Neural cell (in vitro differentiated cells): ENCODE measurements at regions not wholly inside any gene's neighbourhood (a gene's known extent, or its start where the extent isn't known, plus 50 kb on each side); places are given as distances from the start of the nearest gene placed in this dataset.

ENCODE experiments used
- EP300 ChIP-seq: fragments of 450-650 bp; conservative IDR thresholded peaks from 2 replicates; pipeline ENCODE4 v1.6.1; 2014; ENCODE audit warnings: antibody characterized with exemption, mild to moderate bottlenecking, moderate library complexity; ENCODE audit not compliant: poor library complexity, severe bottlenecking
- MXI1 ChIP-seq: fragments of 450-650 bp; conservative IDR thresholded peaks from 2 replicates; pipeline ENCODE4 v1.6.1; 2014; ENCODE audit warnings: antibody characterized with exemption, mild to moderate bottlenecking; ENCODE audit not compliant: poor library complexity, severe bottlenecking
- POLR2AphosphoS5 ChIP-seq: IDR thresholded peaks from 2 replicates; pipeline ENCODE4 v1.6.1; 2012
- RAD21 ChIP-seq: fragments of 450-650 bp; conservative IDR thresholded peaks from 2 replicates; pipeline ENCODE4 v1.6.1; 2014; ENCODE audit warnings: antibody characterized with exemption, mild to moderate bottlenecking, moderate library complexity
- SMC3 ChIP-seq: fragments of 450-650 bp; conservative IDR thresholded peaks from 2 replicates; pipeline ENCODE4 v1.6.1; 2014; ENCODE audit warnings: antibody characterized with exemption, mild to moderate bottlenecking, moderate library complexity; ENCODE audit not compliant: poor library complexity
- TAF1 ChIP-seq: IDR thresholded peaks from 2 replicates; pipeline ENCODE4 v1.6.1; 2012; ENCODE audit warnings: low read depth
- TF ChIP-seq, protein P1 (sequence below): fragments of 450-650 bp; IDR thresholded peaks from 2 replicates; pipeline ENCODE4 v1.5.1; 2014; ENCODE audit warnings: antibody characterized with exemption, mild to moderate bottlenecking, moderate library complexity; ENCODE audit not compliant: poor library complexity, severe bottlenecking

DNA sequence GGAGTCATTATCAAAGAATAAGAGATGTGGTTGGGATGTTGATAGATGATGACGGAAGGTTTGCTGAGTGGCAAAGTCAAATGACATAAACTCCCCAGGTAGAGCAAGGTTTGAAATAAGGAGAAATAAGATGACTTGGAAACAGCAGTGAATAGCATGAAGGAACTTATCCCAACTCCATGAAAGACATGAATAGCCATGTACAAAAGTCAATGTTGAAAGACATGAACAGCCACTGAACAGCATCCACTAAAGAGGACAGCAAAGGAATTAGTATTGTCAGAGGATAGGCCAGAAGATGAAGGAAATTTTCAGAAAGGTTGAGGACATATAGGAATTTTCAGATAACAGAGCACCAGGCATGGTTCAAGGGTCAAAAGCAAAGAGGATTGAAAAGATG is 286.0 kb upstream of the FBXL7 start:
- TF ChIP-seq TAF1 (no peak), POLR2AphosphoS5 (no peak), MXI1 (no peak), RAD21 (no peak), SMC3 (no peak), EP300 (no peak)
- TF ChIP-seq, protein P1, sequence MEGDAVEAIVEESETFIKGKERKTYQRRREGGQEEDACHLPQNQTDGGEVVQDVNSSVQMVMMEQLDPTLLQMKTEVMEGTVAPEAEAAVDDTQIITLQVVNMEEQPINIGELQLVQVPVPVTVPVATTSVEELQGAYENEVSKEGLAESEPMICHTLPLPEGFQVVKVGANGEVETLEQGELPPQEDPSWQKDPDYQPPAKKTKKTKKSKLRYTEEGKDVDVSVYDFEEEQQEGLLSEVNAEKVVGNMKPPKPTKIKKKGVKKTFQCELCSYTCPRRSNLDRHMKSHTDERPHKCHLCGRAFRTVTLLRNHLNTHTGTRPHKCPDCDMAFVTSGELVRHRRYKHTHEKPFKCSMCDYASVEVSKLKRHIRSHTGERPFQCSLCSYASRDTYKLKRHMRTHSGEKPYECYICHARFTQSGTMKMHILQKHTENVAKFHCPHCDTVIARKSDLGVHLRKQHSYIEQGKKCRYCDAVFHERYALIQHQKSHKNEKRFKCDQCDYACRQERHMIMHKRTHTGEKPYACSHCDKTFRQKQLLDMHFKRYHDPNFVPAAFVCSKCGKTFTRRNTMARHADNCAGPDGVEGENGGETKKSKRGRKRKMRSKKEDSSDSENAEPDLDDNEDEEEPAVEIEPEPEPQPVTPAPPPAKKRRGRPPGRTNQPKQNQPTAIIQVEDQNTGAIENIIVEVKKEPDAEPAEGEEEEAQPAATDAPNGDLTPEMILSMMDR: no peak
